ENCODE measurements at regions not wholly inside any gene's neighbourhood (a gene's known extent, or its start where the extent isn't known, plus 50 kb on each side); places are given as distances from the start of the nearest gene placed in this dataset.

- POLR2A ChIA-PET: no interaction called here
- no peak for DNase-seq
- Histone ChIP-seq H3K36me3 (ENCODE audit: control insufficient read depth in 4 of 4, insufficient read depth in 4 of 4, low read length in 3 of 4) (no peaks in the 10 kb centered on the region), H3K4me1 (ENCODE audit: control extremely low read depth in 1 of 4, control insufficient read depth in 4 of 4, insufficient read depth in 4 of 4, low read length in 3 of 4) (no peaks in the 10 kb centered on the region), H3K9me3 (ENCODE audit: control extremely low read depth in 1 of 5, control insufficient read depth in 4 of 5, insufficient read depth in 2 of 5, low read depth in 1 of 5, low read length in 4 of 5) (peaks cover 0 to 3% (median 0%) of the 10 kb centered on the region in 5 experiments), H3K27me3 (replicated peaks in 2 of 5; ENCODE audit: control insufficient read depth in 4 of 5, insufficient read depth in 5 of 5, low read length in 4 of 5) (no peaks in the 10 kb centered on the region), H3K27ac (ENCODE audit: insufficient read depth in 1 of 2, low read depth in 1 of 2, low read length in 2 of 2, poor library complexity in 1 of 2, severe bottlenecking in 2 of 2) (no peak overlapping the region), H3K4me3 (ENCODE audit: control insufficient read depth in 1 of 7, extremely low read depth in 1 of 7, insufficient read depth in 4 of 7, low read depth in 2 of 7, low read length in 6 of 7) (no peak overlapping the region)
- CTCF ChIA-PET: no interaction called here
- 72% methylated on average over 5 of the region's 6 CpGs for WGBS (ENCODE audit: insufficient coverage)
These were observed 283.3 kb upstream of the IRX1 start for GRCh38 chr5:3312299-3312698.

- Histone ChIP-seq H3K27ac (ENCODE audit: insufficient read depth in 1 of 2, low read depth in 1 of 2, low read length in 2 of 2, poor library complexity in 1 of 2, severe bottlenecking in 2 of 2) (no peak overlapping the region), H3K36me3 (ENCODE audit: control insufficient read depth in 4 of 4, insufficient read depth in 4 of 4, low read length in 3 of 4) (no peaks in the 10 kb centered on the region), H3K9me3 (ENCODE audit: control extremely low read depth in 1 of 5, control insufficient read depth in 4 of 5, insufficient read depth in 2 of 5, low read depth in 1 of 5, low read length in 4 of 5) (peaks cover 0 to 3% (median 0%) of the 10 kb centered on the region in 5 experiments), H3K27me3 (replicated peaks in 2 of 5; ENCODE audit: control insufficient read depth in 4 of 5, insufficient read depth in 5 of 5, low read length in 4 of 5) (no peaks in the 10 kb centered on the region), H3K4me3 (ENCODE audit: control insufficient read depth in 1 of 7, extremely low read depth in 1 of 7, insufficient read depth in 4 of 7, low read depth in 2 of 7, low read length in 6 of 7) (no peak overlapping the region), H3K4me1 (ENCODE audit: control extremely low read depth in 1 of 4, control insufficient read depth in 4 of 4, insufficient read depth in 4 of 4, low read length in 3 of 4) (no peaks in the 10 kb centered on the region)
- WGBS (ENCODE audit: insufficient coverage): 90% methylated on average over 7 of the region's 8 CpGs
- ChIA-PET CTCF (no interaction called here), POLR2A (no interaction called here)
- DNase-seq: no peak
These were observed 284.2 kb upstream of the IRX1 start for GRCh38 chr5:3311433-3311832.

- H3K4me3 ChIP-seq (ENCODE audit: control insufficient read depth in 1 of 7, extremely low read depth in 1 of 7, insufficient read depth in 4 of 7, low read depth in 2 of 7, low read length in 6 of 7): no peak overlapping the region
- POLR2A ChIA-PET: no interaction called here
- CTCF ChIA-PET: no interaction called here
- H3K4me1 ChIP-seq (ENCODE audit: control extremely low read depth in 1 of 4, control insufficient read depth in 4 of 4, insufficient read depth in 4 of 4, low read length in 3 of 4): no peaks in the 10 kb centered on the region
- 95% methylated on average over 19 of the region's 26 CpGs for WGBS (ENCODE audit: insufficient coverage)
- H3K9me3 ChIP-seq (ENCODE audit: control extremely low read depth in 1 of 5, control insufficient read depth in 4 of 5, insufficient read depth in 2 of 5, low read depth in 1 of 5, low read length in 4 of 5): peaks cover 0 to 4% (median 0%) of the 10 kb centered on the region in 5 experiments
- DNase-seq: no peak
- H3K27ac ChIP-seq (ENCODE audit: insufficient read depth in 1 of 2, low read depth in 1 of 2, low read length in 2 of 2, poor library complexity in 1 of 2, severe bottlenecking in 2 of 2): no peak overlapping the region
- no peaks in the 10 kb centered on the region for H3K36me3 ChIP-seq (ENCODE audit: control insufficient read depth in 4 of 4, insufficient read depth in 4 of 4, low read length in 3 of 4)
- H3K27me3 ChIP-seq (replicated peaks in 2 of 5; ENCODE audit: control insufficient read depth in 4 of 5, insufficient read depth in 5 of 5, low read length in 4 of 5): no peaks in the 10 kb centered on the region
These were observed 284.9 kb upstream of the IRX1 start for GRCh38 chr5:3310541-3311261.

- ChIA-PET CTCF (no interaction called here), POLR2A (no interaction called here)
- Histone ChIP-seq H3K9me3 (ENCODE audit: control extremely low read depth in 1 of 5, control insufficient read depth in 4 of 5, insufficient read depth in 2 of 5, low read depth in 1 of 5, low read length in 4 of 5) (peaks cover 0 to 5% (median 0%) of the 10 kb centered on the region in 5 experiments), H3K36me3 (ENCODE audit: control insufficient read depth in 4 of 4, insufficient read depth in 4 of 4, low read length in 3 of 4) (no peaks in the 10 kb centered on the region), H3K4me1 (ENCODE audit: control extremely low read depth in 1 of 4, control insufficient read depth in 4 of 4, insufficient read depth in 4 of 4, low read length in 3 of 4) (no peaks in the 10 kb centered on the region), H3K4me3 (ENCODE audit: control insufficient read depth in 1 of 7, extremely low read depth in 1 of 7, insufficient read depth in 4 of 7, low read depth in 2 of 7, low read length in 6 of 7) (no peak overlapping the region), H3K27ac (ENCODE audit: insufficient read depth in 1 of 2, low read depth in 1 of 2, low read length in 2 of 2, poor library complexity in 1 of 2, severe bottlenecking in 2 of 2) (no peak overlapping the region), H3K27me3 (replicated peaks in 2 of 5; ENCODE audit: control insufficient read depth in 4 of 5, insufficient read depth in 5 of 5, low read length in 4 of 5) (no peaks in the 10 kb centered on the region)
- DNase-seq: no peak
- WGBS (ENCODE audit: insufficient coverage): 84% methylated on average over 9 of the region's 10 CpGs
These were observed 286.1 kb upstream of the IRX1 start for GRCh38 chr5:3309538-3309937.

GRCh38 chr5:3307982-3308621 lies 287.5 kb upstream of the IRX1 start:
- no peaks in the 10 kb centered on the region for H3K27me3 ChIP-seq (replicated peaks in 2 of 5; ENCODE audit: control insufficient read depth in 4 of 5, insufficient read depth in 5 of 5, low read length in 4 of 5)
- ChIA-PET POLR2A (no interaction called here), CTCF (no interaction called here)
- DNase-seq: no peak
- no peaks in the 10 kb centered on the region for H3K36me3 ChIP-seq (ENCODE audit: control insufficient read depth in 4 of 4, insufficient read depth in 4 of 4, low read length in 3 of 4)
- H3K27ac ChIP-seq (ENCODE audit: insufficient read depth in 1 of 2, low read depth in 1 of 2, low read length in 2 of 2, poor library complexity in 1 of 2, severe bottlenecking in 2 of 2): no peak overlapping the region
- H3K4me1 ChIP-seq (ENCODE audit: control extremely low read depth in 1 of 4, control insufficient read depth in 4 of 4, insufficient read depth in 4 of 4, low read length in 3 of 4): no peaks in the 10 kb centered on the region
- peaks cover 0 to 5% (median 0%) of the 10 kb centered on the region in 5 experiments for H3K9me3 ChIP-seq (ENCODE audit: control extremely low read depth in 1 of 5, control insufficient read depth in 4 of 5, insufficient read depth in 2 of 5, low read depth in 1 of 5, low read length in 4 of 5)
- WGBS (ENCODE audit: insufficient coverage): 86% methylated on average over 7 of the region's 9 CpGs
- H3K4me3 ChIP-seq (ENCODE audit: control insufficient read depth in 1 of 7, extremely low read depth in 1 of 7, insufficient read depth in 4 of 7, low read depth in 2 of 7, low read length in 6 of 7): no peak overlapping the region

- Histone ChIP-seq H3K36me3 (ENCODE audit: control insufficient read depth in 4 of 4, insufficient read depth in 4 of 4, low read length in 3 of 4) (no peaks in the 10 kb centered on the region), H3K9me3 (ENCODE audit: control extremely low read depth in 1 of 5, control insufficient read depth in 4 of 5, insufficient read depth in 2 of 5, low read depth in 1 of 5, low read length in 4 of 5) (peaks cover 0 to 2% (median 0%) of the 10 kb centered on the region in 5 experiments)
These were observed 290.2 kb upstream of the IRX1 start for GRCh38 chr5:3305432-3305831.

GRCh38 chr5:3304346-3304745 lies 291.3 kb upstream of the IRX1 start:
- peaks cover 0 to 7% (median 0%) of the 10 kb centered on the region in 5 experiments for H3K27me3 ChIP-seq (replicated peaks in 2 of 5; ENCODE audit: control insufficient read depth in 4 of 5, insufficient read depth in 5 of 5, low read length in 4 of 5)
- 87% methylated on average over 10 of the region's 10 CpGs for WGBS (ENCODE audit: insufficient coverage)
- H3K4me1 ChIP-seq (ENCODE audit: control extremely low read depth in 1 of 4, control insufficient read depth in 4 of 4, insufficient read depth in 4 of 4, low read length in 3 of 4): no peaks in the 10 kb centered on the region
- H3K36me3 ChIP-seq (ENCODE audit: control insufficient read depth in 4 of 4, insufficient read depth in 4 of 4, low read length in 3 of 4): no peaks in the 10 kb centered on the region
- no peak for DNase-seq
- ChIA-PET POLR2A (no interaction called here), CTCF (no interaction called here)
- H3K4me3 ChIP-seq (ENCODE audit: control insufficient read depth in 1 of 7, extremely low read depth in 1 of 7, insufficient read depth in 4 of 7, low read depth in 2 of 7, low read length in 6 of 7): no peak overlapping the region
- H3K27ac ChIP-seq (ENCODE audit: insufficient read depth in 1 of 2, low read depth in 1 of 2, low read length in 2 of 2, poor library complexity in 1 of 2, severe bottlenecking in 2 of 2): no peak overlapping the region
- peaks cover 0 to 2% (median 0%) of the 10 kb centered on the region in 5 experiments for H3K9me3 ChIP-seq (ENCODE audit: control extremely low read depth in 1 of 5, control insufficient read depth in 4 of 5, insufficient read depth in 2 of 5, low read depth in 1 of 5, low read length in 4 of 5)

More at GRCh38 chr5:3305432-3305831, 290.2 kb upstream of the IRX1 start:
- Histone ChIP-seq H3K27me3 (replicated peaks in 2 of 5; ENCODE audit: control insufficient read depth in 4 of 5, insufficient read depth in 5 of 5, low read length in 4 of 5) (peaks cover 0 to 7% (median 0%) of the 10 kb centered on the region in 5 experiments), H3K4me1 (ENCODE audit: control extremely low read depth in 1 of 4, control insufficient read depth in 4 of 4, insufficient read depth in 4 of 4, low read length in 3 of 4) (no peaks in the 10 kb centered on the region), H3K4me3 (ENCODE audit: control insufficient read depth in 1 of 7, extremely low read depth in 1 of 7, insufficient read depth in 4 of 7, low read depth in 2 of 7, low read length in 6 of 7) (no peak overlapping the region), H3K27ac (ENCODE audit: insufficient read depth in 1 of 2, low read depth in 1 of 2, low read length in 2 of 2, poor library complexity in 1 of 2, severe bottlenecking in 2 of 2) (no peak overlapping the region)
- ChIA-PET CTCF (no interaction called here), POLR2A (no interaction called here)
- no peak for DNase-seq
- 88% methylated on average over 25 of the region's 29 CpGs for WGBS (ENCODE audit: insufficient coverage)
